H1 (cell line): ENCODE measurements at regions not wholly inside any gene's neighbourhood (a gene's known extent, or its start where the extent isn't known, plus 50 kb on each side); places are given as distances from the start of the nearest gene placed in this dataset.

Source experiments
- CTCF ChIA-PET: fragments of 300-600 bp; sonication (Branson Sonifier 250); formaldehyde crosslinking; loops from one replicate; lab custom pipeline; 2021; ENCODE audit not compliant: partially characterized antibody; lab: Charles Lee
- POLR2A ChIA-PET: fragments of 300-600 bp; sonication (Branson Sonifier 250); formaldehyde crosslinking; loops from one replicate; lab custom pipeline; 2021; ENCODE audit warnings: inconsistent platforms; ENCODE audit not compliant: partially characterized antibody; lab: Charles Lee
- DNase-seq, 2 experiments: peaks; one replicate each; pipeline versions ENCODE4 v3.0.0 to v3.0.0-alpha.2; 2010 to 2022; ENCODE audit warnings: low spot score in 2 of 2, low read depth in 1 of 2, mixed read lengths in 1 of 2
- FAIRE-seq: peaks from 2 replicates; lab custom pipeline; 2011; peaks lifted over from hg19 to GRCh38; lab: Jason Lieb, UNC
- H2AFZ ChIP-seq: 2 replicates; pipeline ENCODE4 v1.8.1; 2012; ENCODE audit warnings: low read length, inconsistent platforms
- H2AK5ac ChIP-seq: 2 replicates; pipeline ENCODE4 v1.6.1; 2013; ENCODE audit warnings: low read depth, low read length
- H2BK120ac ChIP-seq: replicated peaks from 2 replicates; pipeline ENCODE3; 2013; ENCODE audit warnings: low read depth, low read length, inconsistent platforms
- H2BK12ac ChIP-seq: 2 replicates; pipeline ENCODE4 v1.6.1; 2013; ENCODE audit warnings: low read depth, low read length
- H2BK15ac ChIP-seq: 2 replicates; pipeline ENCODE4 v1.6.1; 2013; ENCODE audit warnings: low read length
- H2BK20ac ChIP-seq: 2 replicates; pipeline ENCODE4 v1.6.1; 2013; ENCODE audit warnings: low read length
- H2BK5ac ChIP-seq: 2 replicates; pipeline ENCODE4 v1.6.1; 2013; ENCODE audit warnings: low read depth, low read length
- H3K14ac ChIP-seq: 2 replicates; pipeline ENCODE4 v1.6.1; 2013; ENCODE audit warnings: inconsistent platforms; ENCODE audit not compliant: insufficient read length
- H3K18ac ChIP-seq: 2 replicates; pipeline ENCODE4 v1.6.1; 2013; ENCODE audit warnings: low read length; ENCODE audit errors: extremely low read depth
- H3K23ac ChIP-seq: 2 replicates; pipeline ENCODE4 v1.6.1; 2013; ENCODE audit warnings: inconsistent platforms; ENCODE audit not compliant: insufficient read length
- H3K23me2 ChIP-seq: 2 replicates; pipeline ENCODE4 v1.6.1; 2013; ENCODE audit warnings: low read depth, low read length
- H3K27ac ChIP-seq: 2 replicates; pipeline ENCODE4 v1.6.1; 2011; ENCODE audit warnings: low read depth, low read length, inconsistent platforms
- H3K27me3 ChIP-seq, 4 experiments: replicated peaks in 1 of 4; 1 replicate in 1 of 4; 2 replicates in 3 of 4; pipeline versions ENCODE4 v1.6.1 to v1.8.1; 2011 to 2013; ENCODE audit warnings: low read length in 3 of 4, mild to moderate bottlenecking in 3 of 4, inconsistent platforms in 2 of 4, mixed read lengths in 2 of 4, moderate library complexity in 1 of 4; ENCODE audit not compliant: control insufficient read depth in 3 of 4, insufficient read depth in 3 of 4; ENCODE audit errors: extremely low read depth in 1 of 4
- H3K36me3 ChIP-seq, 4 experiments: 2 replicates each; pipeline versions ENCODE4 v1.6.1 to v1.8.1; 2011 to 2013; ENCODE audit warnings: mild to moderate bottlenecking in 4 of 4, low read length in 3 of 4, moderate library complexity in 2 of 4, control low read depth in 1 of 4, inconsistent platforms in 1 of 4; ENCODE audit not compliant: insufficient read depth in 4 of 4, control insufficient read depth in 2 of 4
- H3K4ac ChIP-seq: replicated peaks from 2 replicates; pipeline ENCODE3; 2013; ENCODE audit warnings: low read length, low read depth, mixed read lengths, inconsistent platforms; ENCODE audit not compliant: insufficient read length
- H3K4me1 ChIP-seq, 4 experiments: replicated peaks in 1 of 4; 1 replicate in 1 of 4; 2 replicates in 3 of 4; pipeline versions ENCODE4 v1.6.1 to v1.8.1; 2011 to 2013; ENCODE audit warnings: low read length in 3 of 4, inconsistent platforms in 2 of 4, mixed read lengths in 1 of 4; ENCODE audit not compliant: insufficient read depth in 4 of 4, control insufficient read depth in 3 of 4
- H3K4me2 ChIP-seq, 2 experiments: 2 replicates each; pipeline versions ENCODE4 v1.6.1 to v1.8.1; 2011 to 2013; ENCODE audit warnings: low read depth in 2 of 2, low read length in 2 of 2, control low read depth in 1 of 2, inconsistent platforms in 1 of 2, mild to moderate bottlenecking in 1 of 2; ENCODE audit not compliant: insufficient read depth in 1 of 2
- H3K4me3 ChIP-seq, 4 experiments: fragments of 200-600, 300-600 bp in 1 of 4; sonication (generic), shearing (Covaris generic), sonication (Bioruptor Twin) in 1 of 4; 2 replicates each; pipeline versions ENCODE4 v1.5.1 to v1.8.1; 2011 to 2016; ENCODE audit warnings: low read length in 4 of 4, low read depth in 3 of 4, control low read depth in 2 of 4, inconsistent platforms in 2 of 4, mild to moderate bottlenecking in 2 of 4, mixed read lengths in 1 of 4, moderate library complexity in 1 of 4; ENCODE audit not compliant: insufficient read depth in 2 of 4; ENCODE audit errors: extremely low read depth in 1 of 4
- H3K56ac ChIP-seq: replicated peaks from 2 replicates; pipeline ENCODE3; 2013; ENCODE audit warnings: low read depth, mild to moderate bottlenecking, mixed read lengths, low read length, inconsistent platforms; ENCODE audit not compliant: insufficient read length
- H3K79me1 ChIP-seq: 2 replicates; pipeline ENCODE4 v1.6.1; 2013; ENCODE audit warnings: low read depth, low read length, control low read depth
- H3K79me2 ChIP-seq, 2 experiments: 2 replicates each; pipeline versions ENCODE4 v1.6.1 to v1.8.1; 2012 to 2013; ENCODE audit warnings: low read length in 2 of 2, mild to moderate bottlenecking in 2 of 2, inconsistent platforms in 1 of 2; ENCODE audit not compliant: insufficient read depth in 2 of 2, control insufficient read depth in 1 of 2
- H3K9ac ChIP-seq, 4 experiments: replicated peaks in 1 of 4; 1 replicate in 1 of 4; 2 replicates in 3 of 4; pipeline versions ENCODE4 v1.6.1 to v1.8.1; 2011 to 2013; ENCODE audit warnings: low read depth in 3 of 4, low read length in 3 of 4, control low read depth in 2 of 4, mild to moderate bottlenecking in 2 of 4, moderate library complexity in 2 of 4, inconsistent platforms in 1 of 4; ENCODE audit errors: extremely low read depth in 1 of 4
- H3K9me3 ChIP-seq, 2 experiments: 2 replicates each; pipeline versions ENCODE4 v1.6.1 to v1.8.1; 2012 to 2013; ENCODE audit warnings: mild to moderate bottlenecking in 2 of 2, moderate library complexity in 2 of 2, control low read depth in 1 of 2, inconsistent platforms in 1 of 2, low read depth in 1 of 2, low read length in 1 of 2, mixed read lengths in 1 of 2; ENCODE audit not compliant: insufficient read depth in 2 of 2
- H4K20me1 ChIP-seq, 2 experiments: replicated peaks in 1 of 2; 2 replicates each; pipeline versions ENCODE3 to v1.8.1; 2011 to 2013; ENCODE audit warnings: inconsistent platforms in 2 of 2, low read length in 2 of 2, mild to moderate bottlenecking in 1 of 2; ENCODE audit not compliant: insufficient read depth in 2 of 2, control insufficient read depth in 1 of 2
- H4K5ac ChIP-seq: 2 replicates; pipeline ENCODE4 v1.6.1; 2013; ENCODE audit warnings: low read length, low read depth, mixed read lengths, inconsistent platforms; ENCODE audit not compliant: insufficient read length
- H4K8ac ChIP-seq: 2 replicates; pipeline ENCODE4 v1.8.0; 2013; ENCODE audit warnings: mild to moderate bottlenecking, moderate library complexity, low read length, inconsistent platforms; ENCODE audit not compliant: insufficient read depth; ENCODE audit errors: extremely low read depth
- H4K91ac ChIP-seq: replicated peaks from 2 replicates; pipeline ENCODE3; 2013; ENCODE audit warnings: low read length, mixed read lengths, inconsistent platforms; ENCODE audit not compliant: insufficient read length
- ASH2L ChIP-seq: fragments of 200-600, 300-600 bp; sonication (generic); IDR thresholded peaks from one replicate; pipeline ENCODE4 v1.7.1; 2017; ENCODE audit warnings: low read length
- CEBPB ChIP-seq: IDR thresholded peaks from 2 replicates; pipeline ENCODE4 v1.6.1; 2012; ENCODE audit warnings: low read depth, low read length
- CTBP2 ChIP-seq: IDR thresholded peaks from 2 replicates; pipeline ENCODE4 v1.7.0; 2011; ENCODE audit warnings: borderline replicate concordance, mild to moderate bottlenecking, moderate library complexity, mixed read lengths, low read length; ENCODE audit not compliant: insufficient read depth, insufficient read length
- FOSL1 ChIP-seq: IDR thresholded peaks from 2 replicates; pipeline ENCODE4 v1.6.1; 2011; ENCODE audit warnings: mild to moderate bottlenecking, low read depth, low read length, moderate library complexity; ENCODE audit not compliant: insufficient read depth
- HDAC6 ChIP-seq: IDR thresholded peaks from one replicate; pipeline ENCODE4 v1.7.1; 2012; ENCODE audit warnings: low read depth, mild to moderate bottlenecking, inconsistent platforms, low read length, moderate library complexity
- JUND ChIP-seq: IDR thresholded peaks from 2 replicates; pipeline ENCODE4 v1.6.1; 2011; ENCODE audit warnings: mild to moderate bottlenecking, improper control_type of control experiment, low read length
- SIN3A ChIP-seq, 2 experiments: IDR thresholded peaks in 1 of 2; conservative IDR thresholded peaks in 1 of 2; 2 replicates each; pipeline ENCODE4 v1.6.1; 2011 to 2012; ENCODE audit warnings: low read length in 2 of 2, improper control_type of control experiment in 1 of 2, low read depth in 1 of 2, mild to moderate bottlenecking in 1 of 2
- TAF1 ChIP-seq: IDR thresholded peaks from 2 replicates; pipeline ENCODE4 v1.6.1; 2011; ENCODE audit warnings: mild to moderate bottlenecking, low read depth, low read length
- TCF12 ChIP-seq: IDR thresholded peaks from 2 replicates; pipeline ENCODE4 v1.6.1; 2011; ENCODE audit warnings: low read depth, mild to moderate bottlenecking, low read length
- TF ChIP-seq, protein P1 (sequence below), 3 experiments: IDR thresholded peaks; 1 replicate in 2 of 3; 2 replicates in 1 of 3; pipeline versions ENCODE4 v1.5.1 to v1.6.1; 2011; ENCODE audit warnings: low read length in 3 of 3, mild to moderate bottlenecking in 3 of 3, inconsistent platforms in 2 of 3, low read depth in 1 of 3, moderate library complexity in 1 of 3; ENCODE audit not compliant: insufficient read depth in 1 of 3; ENCODE audit errors: control extremely low read depth in 1 of 3

GRCh38 chr17:62906881-62907280 lies 59.2 kb upstream of the TANC2 start:
- Histone ChIP-seq H3K9me3 (no peaks in the 10 kb centered on the region), H4K91ac (no peak overlapping the region), H3K27me3 (no peaks in the 10 kb centered on the region), H3K23me2 (no peaks in the 10 kb centered on the region), H2BK12ac (no peak overlapping the region), H2BK120ac (no peak overlapping the region), H3K18ac (no peak overlapping the region), H3K79me2 (no peaks in the 10 kb centered on the region), H3K4me1 (peaks cover 0 to 6% (median 0%) of the 10 kb centered on the region in 4 experiments; a peak in 1 of 7 replicates), H3K9ac (no peak overlapping the region), H3K14ac (no peak overlapping the region), H3K4me2 (no peak overlapping the region)
- POLR2A ChIA-PET, result no interaction called here
- FAIRE-seq, result no peak
- TF ChIP-seq TAF1 (no peak), TCF12 (no peak), FOSL1 (no peak), CTBP2 (no peak), CEBPB (no peak), HDAC6 (no peak), JUND (no peak), ASH2L (no peak), SIN3A (conservative IDR thresholded peaks at IDR 0.05 in 1 of 2, IDR thresholded peaks at IDR 0.05 in 1 of 2; ENCODE audit: low read depth in 1 of 2, low read length in 2 of 2) (no peak)
- TF ChIP-seq, protein P1, sequence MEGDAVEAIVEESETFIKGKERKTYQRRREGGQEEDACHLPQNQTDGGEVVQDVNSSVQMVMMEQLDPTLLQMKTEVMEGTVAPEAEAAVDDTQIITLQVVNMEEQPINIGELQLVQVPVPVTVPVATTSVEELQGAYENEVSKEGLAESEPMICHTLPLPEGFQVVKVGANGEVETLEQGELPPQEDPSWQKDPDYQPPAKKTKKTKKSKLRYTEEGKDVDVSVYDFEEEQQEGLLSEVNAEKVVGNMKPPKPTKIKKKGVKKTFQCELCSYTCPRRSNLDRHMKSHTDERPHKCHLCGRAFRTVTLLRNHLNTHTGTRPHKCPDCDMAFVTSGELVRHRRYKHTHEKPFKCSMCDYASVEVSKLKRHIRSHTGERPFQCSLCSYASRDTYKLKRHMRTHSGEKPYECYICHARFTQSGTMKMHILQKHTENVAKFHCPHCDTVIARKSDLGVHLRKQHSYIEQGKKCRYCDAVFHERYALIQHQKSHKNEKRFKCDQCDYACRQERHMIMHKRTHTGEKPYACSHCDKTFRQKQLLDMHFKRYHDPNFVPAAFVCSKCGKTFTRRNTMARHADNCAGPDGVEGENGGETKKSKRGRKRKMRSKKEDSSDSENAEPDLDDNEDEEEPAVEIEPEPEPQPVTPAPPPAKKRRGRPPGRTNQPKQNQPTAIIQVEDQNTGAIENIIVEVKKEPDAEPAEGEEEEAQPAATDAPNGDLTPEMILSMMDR (IDR thresholded peaks at IDR 0.05; ENCODE audit: control extremely low read depth in 1 of 3, insufficient read depth in 1 of 3, low read depth in 1 of 3, low read length in 3 of 3), result no peak
- TF ChIP-seq, all 59 proteins: peak for 0
- Histone ChIP-seq H2BK15ac (no peak overlapping the region), H3K79me1 (no peaks in the 10 kb centered on the region), H3K56ac (no peak overlapping the region), H2BK20ac (no peak overlapping the region), H4K5ac (no peak overlapping the region), H3K4ac (no peak overlapping the region), H2BK5ac (no peak overlapping the region), H2AK5ac (no peak overlapping the region), H2AFZ (no peak overlapping the region), H4K20me1 (no peaks in the 10 kb centered on the region), H3K23ac (no peak overlapping the region), H4K8ac (no peak overlapping the region), H3K36me3 (no peaks in the 10 kb centered on the region), H3K4me3 (no peak overlapping the region), H3K27ac (no peak overlapping the region)
- no peak for DNase-seq
- CTCF ChIA-PET, result interaction anchor here (1.2 to 2.0 kb wide), 2 partner anchors 12 to 213 kb away, joined by 4 to 5 read pairs; no protein-coding TSS in a partner anchor
